ENCODE measurements at regions not wholly inside any gene's neighbourhood (a gene's known extent, or its start where the extent isn't known, plus 50 kb on each side); places are given as distances from the start of the nearest gene placed in this dataset.

DNA sequence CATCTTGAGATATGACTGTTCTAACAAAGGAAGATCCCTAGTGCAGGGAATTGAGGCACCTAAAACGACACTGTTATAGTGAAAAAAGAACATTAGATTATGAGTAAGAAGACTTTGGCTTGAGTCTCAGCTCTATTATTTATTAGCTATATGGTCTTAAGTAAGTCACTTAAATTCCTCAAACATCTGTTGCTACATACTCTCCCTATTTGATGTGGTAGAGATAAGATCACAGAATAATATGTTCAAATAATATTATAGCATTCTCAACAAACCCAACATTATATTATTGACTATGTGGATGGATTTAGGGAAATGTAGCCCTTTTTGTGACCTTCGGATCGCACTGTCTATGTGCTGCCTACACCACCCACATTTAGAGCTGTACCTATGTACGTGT lies 136.9 kb downstream of the P2RY1 start:
- TF ChIP-seq, protein P1, sequence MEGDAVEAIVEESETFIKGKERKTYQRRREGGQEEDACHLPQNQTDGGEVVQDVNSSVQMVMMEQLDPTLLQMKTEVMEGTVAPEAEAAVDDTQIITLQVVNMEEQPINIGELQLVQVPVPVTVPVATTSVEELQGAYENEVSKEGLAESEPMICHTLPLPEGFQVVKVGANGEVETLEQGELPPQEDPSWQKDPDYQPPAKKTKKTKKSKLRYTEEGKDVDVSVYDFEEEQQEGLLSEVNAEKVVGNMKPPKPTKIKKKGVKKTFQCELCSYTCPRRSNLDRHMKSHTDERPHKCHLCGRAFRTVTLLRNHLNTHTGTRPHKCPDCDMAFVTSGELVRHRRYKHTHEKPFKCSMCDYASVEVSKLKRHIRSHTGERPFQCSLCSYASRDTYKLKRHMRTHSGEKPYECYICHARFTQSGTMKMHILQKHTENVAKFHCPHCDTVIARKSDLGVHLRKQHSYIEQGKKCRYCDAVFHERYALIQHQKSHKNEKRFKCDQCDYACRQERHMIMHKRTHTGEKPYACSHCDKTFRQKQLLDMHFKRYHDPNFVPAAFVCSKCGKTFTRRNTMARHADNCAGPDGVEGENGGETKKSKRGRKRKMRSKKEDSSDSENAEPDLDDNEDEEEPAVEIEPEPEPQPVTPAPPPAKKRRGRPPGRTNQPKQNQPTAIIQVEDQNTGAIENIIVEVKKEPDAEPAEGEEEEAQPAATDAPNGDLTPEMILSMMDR (IDR thresholded peaks at IDR 0.05; ENCODE audit: extremely low read depth in 1 of 2, insufficient read depth in 1 of 2, low read depth in 1 of 2, low read length in 2 of 2): no peak
- no peak for TF ChIP-seq POLR2A (IDR thresholded peaks at IDR 0.05; ENCODE audit: low read depth, low read length)
